Stimulated activated CD4-positive, alpha-beta T cell treated with anti-CD3 and anti-CD28 coated beads, TNF-alpha, amount 100 ng/mL, for 24 hours (primary cell): ENCODE measurements at regions not wholly inside any gene's neighbourhood (a gene's known extent, or its start where the extent isn't known, plus 50 kb on each side); places are given as distances from the start of the nearest gene placed in this dataset.
"Not testable (repeated sequence)": the region's sequence is repeated elsewhere in the genome, so short reads cannot be mapped to it uniquely, and the experiment has no call there.

Experiments used
- DNase-seq, 3 experiments: peaks; one replicate each; pipeline ENCODE4 v3.0.0-alpha.2; 2020; ENCODE audit warnings: low read depth in 3 of 3

DNA sequence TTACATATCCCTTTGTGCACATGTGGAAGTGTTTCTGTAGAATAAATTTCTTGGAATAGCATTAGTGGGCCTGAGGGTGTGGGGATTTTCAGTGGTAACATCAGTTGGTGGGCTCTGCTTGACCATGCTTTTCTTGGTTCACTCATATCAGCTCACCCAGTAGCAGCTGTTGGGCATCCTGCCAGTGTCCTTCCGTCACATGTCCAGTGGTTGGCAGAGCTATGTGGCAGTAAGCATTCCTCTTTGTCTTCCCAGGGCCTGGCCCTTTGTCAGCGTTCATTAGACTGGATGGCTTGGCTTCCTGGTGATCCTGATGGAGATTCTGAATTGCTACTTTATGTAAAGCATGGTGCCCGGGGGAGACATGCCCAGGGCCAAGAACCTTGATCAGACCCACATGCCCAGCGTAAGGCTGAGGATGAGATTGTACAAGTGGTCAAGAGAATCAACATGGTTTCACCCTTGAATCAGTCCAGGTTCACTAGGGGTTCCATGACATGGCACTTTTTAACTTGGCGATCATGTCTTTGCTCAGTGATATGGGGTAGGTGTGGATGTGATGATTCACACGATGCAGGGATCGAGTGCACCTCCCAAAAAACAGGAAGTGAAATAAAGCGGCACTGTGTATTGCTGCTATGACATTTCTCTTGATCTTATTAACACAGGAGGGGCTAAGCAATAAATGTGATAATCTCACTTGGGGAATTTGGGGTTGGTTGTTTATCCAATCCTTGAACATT is 72.1 kb upstream of the IGFBP7 start:
- DNase-seq: no peak

DNA sequence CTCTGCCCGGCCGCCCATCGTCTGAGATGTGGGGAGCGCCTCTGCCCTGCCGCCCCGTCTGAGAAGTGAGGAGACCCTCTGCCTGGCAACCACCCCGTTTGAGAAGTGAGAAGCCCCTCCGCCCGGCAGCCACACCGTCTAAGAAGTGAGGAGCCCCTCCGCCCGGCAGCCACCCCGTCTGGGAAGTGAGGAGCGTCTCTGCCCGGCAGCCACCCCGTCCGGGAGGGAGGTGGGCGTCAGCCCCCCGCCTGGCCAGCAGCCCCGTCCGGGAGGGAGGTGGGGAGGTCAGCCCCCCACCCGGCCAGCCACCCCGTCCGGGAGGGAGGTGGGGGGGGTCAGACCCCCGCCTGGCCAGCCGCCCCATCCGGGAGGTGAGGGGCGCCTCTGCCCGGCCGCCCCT is 63.0 kb upstream of the IGFBP7 start:
- not testable (repeated sequence) for DNase-seq

GRCh38 chr4:57172065-57172464 is 61.9 kb upstream of the IGFBP7 start:
- DNase-seq: no peak

GRCh38 chr4:57168982-57169381 is 58.8 kb upstream of the IGFBP7 start:
- DNase-seq: no peak

DNA sequence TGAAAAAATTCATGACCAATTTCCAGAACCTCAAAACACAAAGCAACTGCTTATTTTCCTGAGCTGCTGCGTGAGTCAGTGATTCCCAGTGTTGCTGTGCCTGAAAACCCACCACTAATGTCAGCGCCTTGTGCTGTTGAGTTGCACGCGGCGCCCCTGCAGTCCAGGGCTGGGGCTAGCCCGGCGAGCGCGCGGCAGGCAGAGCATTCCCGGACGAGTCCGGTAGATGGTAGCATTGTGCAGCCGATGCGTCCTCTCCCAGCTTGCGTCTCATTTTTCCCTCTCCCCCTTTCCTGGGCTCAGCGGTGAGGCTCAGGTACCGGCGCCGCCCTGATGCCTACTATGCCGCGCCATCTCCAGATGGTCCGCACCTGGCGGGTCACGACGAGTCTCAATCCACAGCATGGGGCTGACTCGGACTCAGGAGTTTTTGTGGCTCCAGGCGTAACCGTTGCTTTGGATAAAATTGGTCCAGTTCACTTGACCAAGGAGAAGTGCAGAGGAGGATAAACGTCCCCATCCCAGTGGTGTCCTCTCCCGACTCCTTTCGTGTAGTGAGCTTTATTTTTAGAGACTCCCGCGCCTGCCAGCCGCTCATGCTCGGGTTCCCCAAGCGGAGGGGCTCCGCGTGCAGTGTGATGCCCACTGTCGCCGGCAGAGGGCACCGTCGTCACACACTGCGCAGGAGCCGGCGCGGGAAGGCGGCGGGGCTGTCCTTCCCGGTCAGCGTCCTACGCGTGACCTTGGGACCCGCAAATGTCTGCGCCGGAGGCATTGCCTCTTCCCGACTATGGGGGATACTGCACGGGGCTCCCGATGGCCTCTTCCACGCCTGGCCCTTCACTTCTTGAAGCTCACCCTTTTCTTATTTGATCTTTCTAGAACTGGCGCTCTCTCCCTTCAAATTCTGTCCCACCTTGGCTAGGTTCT is 53.6 kb upstream of the IGFBP7 start:
- peak; percentile 47 to 71 (median 51) for DNase-seq

DNA sequence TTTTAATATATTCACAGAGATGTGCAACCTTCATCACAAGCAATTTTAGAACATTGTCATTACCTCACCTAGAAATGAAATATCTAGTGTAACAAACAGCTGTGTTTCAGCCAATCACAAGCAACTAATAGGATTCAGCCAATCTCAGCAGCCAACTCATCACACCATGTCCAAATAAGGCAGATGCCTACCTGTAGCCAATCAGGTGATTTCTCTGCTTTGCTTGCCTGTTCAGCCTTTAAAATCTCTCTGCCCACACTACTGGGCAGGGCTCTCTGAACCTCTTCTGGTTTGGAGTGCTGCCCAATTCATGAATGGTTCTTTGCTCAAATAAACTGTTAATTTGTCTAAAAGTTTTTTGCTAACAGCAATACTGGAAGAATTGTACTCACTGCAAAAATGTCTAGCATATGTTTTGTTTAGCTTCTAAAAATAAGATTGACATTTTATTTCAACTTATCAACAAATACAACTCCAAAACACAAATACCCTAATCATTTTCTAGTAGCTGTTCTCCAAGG is 52.4 kb upstream of the IGFBP7 start:
- DNase-seq: no peak
